ENCODE measurements at regions not wholly inside any gene's neighbourhood (a gene's known extent, or its start where the extent isn't known, plus 50 kb on each side); places are given as distances from the start of the nearest gene placed in this dataset.

GRCh38 chr6:16966791-16967469, 134.9 kb upstream of the STMND1 start:
- Histone ChIP-seq H3K56ac (ENCODE audit: insufficient read length, low read depth, low read length) (no peak overlapping the region), H2AK5ac (ENCODE audit: insufficient read length, low read length) (no peak overlapping the region), H3K14ac (ENCODE audit: insufficient read depth, low read length) (no peak overlapping the region), H3K27ac (ENCODE audit: insufficient read length, low read depth, low read length) (no peak overlapping the region), H4K5ac (ENCODE audit: insufficient read length, low read depth, low read length) (no peak overlapping the region), H3K9ac (ENCODE audit: extremely low read depth, insufficient read length, low read length) (no peak overlapping the region), H3K4me2 (ENCODE audit: insufficient read depth, insufficient read length, low read length) (no peak overlapping the region), H2BK12ac (ENCODE audit: insufficient read length, low read depth, low read length) (no peak overlapping the region), H3K4ac (ENCODE audit: low read depth, low read length) (no peak overlapping the region), H3K23me2 (ENCODE audit: insufficient read length, low read depth, low read length, poor library complexity, severe bottlenecking) (no peaks in the 10 kb centered on the region), H3K79me2 (ENCODE audit: insufficient read depth, low read length) (no peaks in the 10 kb centered on the region), H2BK20ac (ENCODE audit: low read depth, low read length, poor library complexity, severe bottlenecking) (no peak overlapping the region), H3K27me3 (ENCODE audit: insufficient read depth, low read length) (no peaks in the 10 kb centered on the region), H3K18ac (ENCODE audit: insufficient read length, low read depth, low read length) (no peak overlapping the region), H3K9me3 (ENCODE audit: control insufficient read depth, low read depth, low read length) (no peaks in the 10 kb centered on the region), H2BK15ac (ENCODE audit: low read depth, low read length) (no peak overlapping the region), H4K20me1 (ENCODE audit: control insufficient read depth, insufficient read depth, insufficient read length) (no peaks in the 10 kb centered on the region), H4K8ac (replicated peaks; ENCODE audit: insufficient read length, low read depth, low read length) (no peak overlapping the region), H3T11ph (ENCODE audit: low read length) (no peak overlapping the region), H3K23ac (ENCODE audit: insufficient read length, low read depth, low read length) (no peak overlapping the region), H4K91ac (ENCODE audit: insufficient read length, low read depth, low read length) (no peak overlapping the region), H3K79me1 (ENCODE audit: insufficient read depth, low read depth, low read length, poor library complexity, severe bottlenecking) (no peaks in the 10 kb centered on the region), H2AFZ (ENCODE audit: low read length) (no peak overlapping the region), H2BK120ac (ENCODE audit: low read depth, low read length, poor library complexity, severe bottlenecking) (no peak overlapping the region), H3K4me1 (ENCODE audit: insufficient read depth, low read length) (0 out of 2 replicates have a peak, but pooled peaks cover 2% of the 10 kb centered on the region), H2BK5ac (ENCODE audit: insufficient read length, low read length) (no peak overlapping the region)
- DNase-seq: no peak
- Mint-ChIP-seq H3K27ac (no peak overlapping the region), H3K4me3 (no peak overlapping the region), H3K4me1 (peaks cover 8 to 10% of the 10 kb centered on the region in 2 experiments; a peak in 2 of 4 replicates), H3K9me3 (no peaks in the 10 kb centered on the region), H3K36me3 (ENCODE audit: insufficient read depth in 1 of 3, low read depth in 3 of 3) (no peaks in the 10 kb centered on the region), H3K27me3 (ENCODE audit: low read depth) (no peaks in the 10 kb centered on the region)
- no CpG with 5 or more reads among the region's 5 CpGs for WGBS (ENCODE audit: extremely low coverage, insufficient read length, low lambda C conversion rate)
- TF ChIP-seq CTCF (conservative IDR thresholded peaks at IDR 0.05): no peak
